Nephron (organoid): ENCODE measurements at regions not wholly inside any gene's neighbourhood (a gene's known extent, or its start where the extent isn't known, plus 50 kb on each side); places are given as distances from the start of the nearest gene placed in this dataset.

ENCODE experiments used
- H3K27ac Mint-ChIP-seq, 3 experiments: 2 replicates each; pipeline ENCODE4 v1.8.0; 2020; ENCODE audit warnings: mixed read lengths in 3 of 3, mild to moderate bottlenecking in 2 of 3, moderate library complexity in 1 of 3
- H3K27me3 Mint-ChIP-seq: 2 replicates; pipeline ENCODE4 v1.8.0; 2021; ENCODE audit warnings: low read depth, mild to moderate bottlenecking, moderate library complexity, mixed read lengths
- H3K36me3 Mint-ChIP-seq: 2 replicates; pipeline ENCODE4 v1.8.0; 2020; ENCODE audit warnings: low read depth, mixed read lengths
- H3K4me1 Mint-ChIP-seq: 2 replicates; pipeline ENCODE4 v1.8.0; 2020; ENCODE audit warnings: mixed read lengths
- H3K4me3 Mint-ChIP-seq, 3 experiments: 2 replicates each; pipeline ENCODE4 v1.8.0; 2020; ENCODE audit warnings: mild to moderate bottlenecking in 3 of 3, mixed read lengths in 3 of 3, moderate library complexity in 2 of 3
- H3K9me3 Mint-ChIP-seq: 2 replicates; pipeline ENCODE4 v1.8.0; 2020; ENCODE audit warnings: mixed read lengths
- TF ChIP-seq, protein P1 (sequence below), 3 experiments: fragments of 200-600 bp; sonication (generic); IDR thresholded peaks; one replicate each; pipeline ENCODE4 v1.5.0; 2021; ENCODE audit warnings: antibody characterized with exemption in 3 of 3; ENCODE audit not compliant: unreplicated experiment in 3 of 3

DNA sequence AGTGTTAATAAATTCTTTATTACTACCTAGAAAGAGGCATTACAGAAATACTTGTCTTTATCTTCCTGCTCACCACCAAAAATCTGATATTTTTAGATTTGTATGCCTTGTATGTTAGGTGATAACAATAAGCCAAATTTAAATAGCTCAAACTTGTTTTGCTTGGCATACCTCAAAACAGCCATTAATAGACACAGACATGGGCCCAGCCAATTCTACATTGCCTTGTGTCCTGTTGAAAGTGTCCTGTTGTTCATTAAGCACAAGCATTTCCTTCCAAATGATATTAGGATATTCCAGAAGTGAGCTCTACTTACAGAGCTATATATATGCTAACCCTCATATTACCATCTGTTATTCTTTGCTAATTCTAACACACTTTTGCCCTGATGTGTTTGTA is 438.6 kb upstream of the ZNF385D start:
- Mint-ChIP-seq H3K4me1 (no peaks in the 10 kb centered on the region), H3K27ac (no peak overlapping the region), H3K9me3 (no peaks in the 10 kb centered on the region), H3K4me3 (no peak overlapping the region), H3K36me3 (no peaks in the 10 kb centered on the region), H3K27me3 (no peaks in the 10 kb centered on the region)
- TF ChIP-seq, protein P1, sequence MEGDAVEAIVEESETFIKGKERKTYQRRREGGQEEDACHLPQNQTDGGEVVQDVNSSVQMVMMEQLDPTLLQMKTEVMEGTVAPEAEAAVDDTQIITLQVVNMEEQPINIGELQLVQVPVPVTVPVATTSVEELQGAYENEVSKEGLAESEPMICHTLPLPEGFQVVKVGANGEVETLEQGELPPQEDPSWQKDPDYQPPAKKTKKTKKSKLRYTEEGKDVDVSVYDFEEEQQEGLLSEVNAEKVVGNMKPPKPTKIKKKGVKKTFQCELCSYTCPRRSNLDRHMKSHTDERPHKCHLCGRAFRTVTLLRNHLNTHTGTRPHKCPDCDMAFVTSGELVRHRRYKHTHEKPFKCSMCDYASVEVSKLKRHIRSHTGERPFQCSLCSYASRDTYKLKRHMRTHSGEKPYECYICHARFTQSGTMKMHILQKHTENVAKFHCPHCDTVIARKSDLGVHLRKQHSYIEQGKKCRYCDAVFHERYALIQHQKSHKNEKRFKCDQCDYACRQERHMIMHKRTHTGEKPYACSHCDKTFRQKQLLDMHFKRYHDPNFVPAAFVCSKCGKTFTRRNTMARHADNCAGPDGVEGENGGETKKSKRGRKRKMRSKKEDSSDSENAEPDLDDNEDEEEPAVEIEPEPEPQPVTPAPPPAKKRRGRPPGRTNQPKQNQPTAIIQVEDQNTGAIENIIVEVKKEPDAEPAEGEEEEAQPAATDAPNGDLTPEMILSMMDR (IDR thresholded peaks at IDR 0.05; ENCODE audit: unreplicated experiment in 3 of 3): no peak

DNA sequence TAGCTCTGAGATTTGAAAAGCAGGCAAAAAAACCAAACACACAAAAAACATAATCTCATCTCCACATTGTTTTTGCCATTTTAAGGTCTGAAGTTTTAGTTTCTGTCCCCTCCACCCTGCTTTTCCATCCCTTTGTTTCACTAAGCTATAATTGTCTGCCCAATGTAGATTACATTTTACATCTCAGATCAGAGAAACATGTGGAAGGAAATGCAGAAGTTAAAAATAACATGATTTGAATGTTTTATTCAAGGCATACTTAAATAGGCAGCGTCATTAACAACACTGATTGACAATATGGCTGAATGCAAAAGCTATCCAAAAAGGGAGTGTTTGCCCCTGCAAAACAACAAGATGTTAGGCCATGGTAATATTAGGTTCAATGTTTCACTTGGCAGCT is 448.1 kb upstream of the ZNF385D start:
- Mint-ChIP-seq H3K4me3 (no peak overlapping the region), H3K36me3 (no peaks in the 10 kb centered on the region), H3K9me3 (no peaks in the 10 kb centered on the region), H3K27me3 (no peaks in the 10 kb centered on the region), H3K27ac (no peak overlapping the region), H3K4me1 (no peaks in the 10 kb centered on the region)
- TF ChIP-seq, protein P1 (IDR thresholded peaks at IDR 0.05; ENCODE audit: unreplicated experiment in 3 of 3): no peak

DNA sequence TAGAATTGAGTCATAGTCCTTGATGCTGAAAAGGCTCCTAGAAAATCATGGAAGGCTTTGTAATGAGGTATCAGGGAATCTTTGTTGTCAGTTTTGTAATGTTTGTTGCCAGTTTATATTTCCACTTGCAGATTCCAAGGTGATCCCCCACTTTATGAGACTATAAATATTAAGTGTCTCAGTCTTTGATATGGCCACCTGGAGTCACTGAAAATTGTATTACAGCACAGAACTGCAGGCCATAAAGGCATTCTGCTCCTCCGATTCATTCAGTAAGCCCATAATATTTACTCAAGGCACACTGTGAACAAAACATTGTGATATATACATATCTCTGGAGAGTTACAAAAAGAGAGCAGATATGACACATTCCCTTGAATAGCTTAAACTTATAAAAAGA is 457.8 kb upstream of the ZNF385D start:
- H3K4me1 Mint-ChIP-seq: no peaks in the 10 kb centered on the region
- no peaks in the 10 kb centered on the region for H3K27me3 Mint-ChIP-seq
- H3K36me3 Mint-ChIP-seq: no peaks in the 10 kb centered on the region
- TF ChIP-seq, protein P1 (IDR thresholded peaks at IDR 0.05; ENCODE audit: unreplicated experiment in 3 of 3): no peak
- H3K4me3 Mint-ChIP-seq: no peak overlapping the region
- H3K27ac Mint-ChIP-seq: no peak overlapping the region
- H3K9me3 Mint-ChIP-seq: no peaks in the 10 kb centered on the region

DNA sequence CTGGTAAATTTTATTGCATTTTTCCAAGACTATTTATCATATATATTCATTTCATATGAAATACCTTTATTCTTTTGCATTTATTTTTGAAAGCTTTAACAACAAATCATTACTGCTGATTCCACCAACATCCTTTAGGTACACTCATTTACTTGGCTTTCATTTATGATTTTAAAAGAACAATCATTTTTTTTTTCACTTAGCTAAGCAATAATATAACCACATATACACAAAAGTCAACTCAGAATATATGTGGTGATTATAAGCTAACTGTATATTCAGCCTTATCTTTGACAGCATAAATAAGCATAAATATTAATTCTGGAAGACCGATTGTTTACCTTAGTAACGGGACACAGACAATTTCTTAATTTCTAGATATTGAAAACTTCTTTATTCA is 458.6 kb upstream of the ZNF385D start:
- H3K27me3 Mint-ChIP-seq: no peaks in the 10 kb centered on the region
- H3K4me3 Mint-ChIP-seq: no peak overlapping the region
- TF ChIP-seq, protein P1 (IDR thresholded peaks at IDR 0.05; ENCODE audit: unreplicated experiment in 3 of 3): no peak
- H3K9me3 Mint-ChIP-seq: no peaks in the 10 kb centered on the region
- no peaks in the 10 kb centered on the region for H3K4me1 Mint-ChIP-seq
- no peaks in the 10 kb centered on the region for H3K36me3 Mint-ChIP-seq
- no peak overlapping the region for H3K27ac Mint-ChIP-seq

DNA sequence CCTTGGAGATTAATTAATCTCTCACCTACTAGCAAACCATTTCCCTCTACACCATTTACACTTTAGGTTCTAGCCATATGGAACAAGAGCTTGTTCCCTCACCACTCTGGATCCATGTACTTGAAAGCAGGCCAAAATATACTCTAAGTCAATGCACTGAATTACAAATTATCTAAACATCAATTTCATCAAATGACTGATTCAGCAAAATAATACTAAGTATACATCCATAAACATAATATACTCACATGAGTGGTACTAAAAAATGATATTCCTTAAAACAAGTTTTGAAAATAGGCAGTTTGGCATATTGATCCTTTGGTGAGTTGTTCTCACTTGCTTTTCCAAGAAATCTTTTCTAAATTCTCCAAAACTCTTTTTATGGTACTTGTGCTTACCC is 459.7 kb upstream of the ZNF385D start:
- no peak overlapping the region for H3K27ac Mint-ChIP-seq
- H3K27me3 Mint-ChIP-seq: no peaks in the 10 kb centered on the region
- H3K4me3 Mint-ChIP-seq: no peak overlapping the region

DNA sequence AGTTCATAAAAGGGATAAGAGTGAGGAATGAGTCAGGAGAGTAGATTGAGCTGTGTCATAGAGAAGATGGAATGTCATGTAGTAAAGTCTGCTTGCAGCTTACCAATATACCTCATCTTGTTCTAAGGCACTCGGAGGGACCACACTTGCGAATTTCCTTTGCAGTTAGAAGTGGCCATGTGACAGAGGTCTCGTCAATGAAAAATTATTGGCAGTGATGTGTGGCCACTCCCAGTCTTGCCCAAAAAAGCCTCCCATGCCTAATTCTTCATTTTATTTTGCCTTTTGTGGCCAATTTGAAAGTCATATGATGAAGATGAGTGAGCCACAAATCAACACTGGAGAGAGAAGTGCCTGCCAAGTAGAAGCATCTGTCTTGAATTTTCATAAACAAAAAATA is 465.6 kb upstream of the ZNF385D start:
- Mint-ChIP-seq H3K9me3 (no peaks in the 10 kb centered on the region), H3K4me3 (no peak overlapping the region), H3K4me1 (no peaks in the 10 kb centered on the region), H3K36me3 (no peaks in the 10 kb centered on the region), H3K27ac (no peak overlapping the region), H3K27me3 (no peaks in the 10 kb centered on the region)
- TF ChIP-seq, protein P1 (IDR thresholded peaks at IDR 0.05; ENCODE audit: unreplicated experiment in 3 of 3): no peak

More for the DNA sequence above, 459.7 kb upstream of the ZNF385D start:
- no peaks in the 10 kb centered on the region for H3K36me3 Mint-ChIP-seq
- H3K9me3 Mint-ChIP-seq: no peaks in the 10 kb centered on the region
- H3K4me1 Mint-ChIP-seq: no peaks in the 10 kb centered on the region
- TF ChIP-seq, protein P1 (IDR thresholded peaks at IDR 0.05; ENCODE audit: unreplicated experiment in 3 of 3): no peak
